NCI-H460 (cell line): ENCODE measurements at regions not wholly inside any gene's neighbourhood (a gene's known extent, or its start where the extent isn't known, plus 50 kb on each side); places are given as distances from the start of the nearest gene placed in this dataset.

Source experiments
- DNase-seq: peaks from one replicate; pipeline ENCODE4 v3.0.0-alpha.2; 2016; ENCODE audit warnings: low read depth; ENCODE audit errors: extremely low read depth

- DNase-seq = no peak
Measured at GRCh38 chr14:28494196-28494595, 272.4 kb upstream of the FOXG1 start.

- DNase-seq = no peak
Measured at GRCh38 chr14:28496364-28496763, 270.2 kb upstream of the FOXG1 start.

GRCh38 chr14:28502517-28502916, 264.1 kb upstream of the FOXG1 start:
- DNase-seq = no peak

- DNase-seq = peak; percentile 30
Measured at GRCh38 chr14:28515571-28515970, 251.0 kb upstream of the FOXG1 start.

- DNase-seq = no peak
Measured at GRCh38 chr14:28536889-28537288, 229.7 kb upstream of the FOXG1 start.

GRCh38 chr14:28542040-28542439, 224.5 kb upstream of the FOXG1 start:
- DNase-seq = no peak

- no peak for DNase-seq
Measured at GRCh38 chr14:28565345-28565744, 201.2 kb upstream of the FOXG1 start.

- DNase-seq = no peak
Measured at GRCh38 chr14:28570391-28570790, 196.2 kb upstream of the FOXG1 start.

- DNase-seq = no peak
Measured at GRCh38 chr14:28571636-28572035, 195.0 kb upstream of the FOXG1 start.

GRCh38 chr14:28576523-28576922, 190.1 kb upstream of the FOXG1 start:
- DNase-seq = no peak

- DNase-seq = no peak
Measured at GRCh38 chr14:28577187-28577586, 189.4 kb upstream of the FOXG1 start.

GRCh38 chr14:28577711-28578131, 188.9 kb upstream of the FOXG1 start:
- peak; percentile 31 for DNase-seq

GRCh38 chr14:28584951-28585350, 181.6 kb upstream of the FOXG1 start:
- DNase-seq = no peak

- no peak for DNase-seq
Measured at GRCh38 chr14:28589792-28590191, 176.8 kb upstream of the FOXG1 start.

GRCh38 chr14:28596391-28596790, 170.2 kb upstream of the FOXG1 start:
- no peak for DNase-seq

- DNase-seq = no peak
Measured at GRCh38 chr14:28599191-28599590, 167.4 kb upstream of the FOXG1 start.

GRCh38 chr14:28599605-28600004, 167.0 kb upstream of the FOXG1 start:
- no peak for DNase-seq

GRCh38 chr14:28603606-28604005, 163.0 kb upstream of the FOXG1 start:
- DNase-seq = no peak

GRCh38 chr14:28607661-28608060, 158.9 kb upstream of the FOXG1 start:
- DNase-seq = no peak

GRCh38 chr14:28608443-28608842, 158.1 kb upstream of the FOXG1 start:
- no peak for DNase-seq

GRCh38 chr14:28608851-28609828, 157.4 kb upstream of the FOXG1 start:
- DNase-seq = peak; percentile 65

GRCh38 chr14:28612414-28612813, 154.2 kb upstream of the FOXG1 start:
- DNase-seq = no peak
